Panc1 (cell line): ENCODE measurements at regions not wholly inside any gene's neighbourhood (a gene's known extent, or its start where the extent isn't known, plus 50 kb on each side); places are given as distances from the start of the nearest gene placed in this dataset.

Experiments used
- ATAC-seq: fragments of 200-7000 bp; cut with Tn5 transposase; 2 replicates; pipeline ENCODE4 v1.9.1; 2020; ENCODE audit warnings: mild to moderate bottlenecking, moderate library complexity
- BruUV-seq: library from RNA; stranded (reverse); fragments of 400-500 nt; replicated peaks from 2 replicates; lab custom pipeline; 2021; lab: Mats Ljungman, UMichigan
- CTCF ChIA-PET: fragments of 300-600 bp; sonication (Branson Sonifier 250); formaldehyde crosslinking; loops from one replicate; lab custom pipeline; 2022; ENCODE audit warnings: antibody characterized with exemption; lab: Charles Lee
- POLR2A ChIA-PET: fragments of 300-600 bp; sonication (Branson Sonifier 250); formaldehyde crosslinking; loops from one replicate; lab custom pipeline; 2022; ENCODE audit warnings: antibody characterized with exemption; lab: Charles Lee
- DNase-seq: peaks from one replicate; pipeline ENCODE4 v3.0.0-alpha.2; 2010; ENCODE audit warnings: low read depth, low spot score
- H3K27ac ChIP-seq: 2 replicates; pipeline ENCODE4 v1.5.1; 2011; ENCODE audit warnings: mild to moderate bottlenecking, low read length, inconsistent platforms
- H3K27me3 ChIP-seq: fragments of 200-500 bp; sonication (Bioruptor generic); 2 replicates; pipeline ENCODE4 v1.6.0; 2014; ENCODE audit warnings: low read length, inconsistent platforms; ENCODE audit not compliant: control insufficient read depth, insufficient read depth
- H3K36me3 ChIP-seq: fragments of 200-500 bp; sonication (Bioruptor generic); 2 replicates; pipeline ENCODE4 v1.5.1; 2014; ENCODE audit warnings: inconsistent platforms, mild to moderate bottlenecking, low read length, moderate library complexity; ENCODE audit not compliant: control insufficient read depth, insufficient read depth
- H3K4me1 ChIP-seq: 2 replicates; pipeline ENCODE4 v1.5.1; 2011; ENCODE audit warnings: inconsistent platforms, mild to moderate bottlenecking, low read length, moderate library complexity; ENCODE audit not compliant: control insufficient read depth, insufficient read depth
- H3K4me3 ChIP-seq, 2 experiments: 2 replicates each; pipeline ENCODE4 v1.5.1; 2011 to 2012; ENCODE audit warnings: low read depth in 2 of 2, low read length in 2 of 2, mild to moderate bottlenecking in 2 of 2, inconsistent platforms in 1 of 2, moderate library complexity in 1 of 2
- H3K9me3 ChIP-seq: fragments of 200-500 bp; sonication (Bioruptor generic); 2 replicates; pipeline ENCODE4 v1.5.1; 2014; ENCODE audit warnings: low read depth, mild to moderate bottlenecking, inconsistent platforms, low read length, moderate library complexity; ENCODE audit not compliant: control insufficient read depth, insufficient read depth
- POLR2AphosphoS5 ChIP-seq: IDR thresholded peaks from 2 replicates; pipeline ENCODE4 v1.6.1; 2012; ENCODE audit warnings: mild to moderate bottlenecking, low read depth, low read length, moderate library complexity
- REST ChIP-seq, 2 experiments: IDR thresholded peaks; 2 replicates each; pipeline ENCODE4 v1.6.1; 2011 to 2012; ENCODE audit warnings: low read depth in 2 of 2, control low read depth in 1 of 2, low read length in 1 of 2, mild to moderate bottlenecking in 1 of 2, moderate library complexity in 1 of 2; ENCODE audit not compliant: insufficient read depth in 1 of 2
- SIN3A ChIP-seq: IDR thresholded peaks from 2 replicates; pipeline ENCODE4 v1.6.1; 2012; ENCODE audit warnings: low read depth, mild to moderate bottlenecking, low read length, moderate library complexity, borderline replicate concordance; ENCODE audit not compliant: insufficient read depth
- TCF7L2 ChIP-seq: IDR thresholded peaks from 2 replicates; pipeline ENCODE4 v1.6.1; 2011; ENCODE audit warnings: mild to moderate bottlenecking, low read depth, low read length, inconsistent platforms
- in situ Hi-C: cut with HindIII; loops from 2 replicates; pipeline ENCODE4 v1.10.0; 2016; ENCODE audit warnings: low sequenced_read_pairs, low pct_unique_long_range_greater_than_20kb
- intact Hi-C: fragments of 100-400 bp; cut with micrococcal nuclease; formaldehyde crosslinking; loops from one replicate; pipeline ENCODE4 v1.10.0; 2022; ENCODE audit not compliant: unreplicated experiment
- TF ChIP-seq, protein P1 (sequence below): fragments of 450-650 bp; IDR thresholded peaks from 2 replicates; pipeline ENCODE4 v1.5.1; 2017; ENCODE audit warnings: mild to moderate bottlenecking

DNA sequence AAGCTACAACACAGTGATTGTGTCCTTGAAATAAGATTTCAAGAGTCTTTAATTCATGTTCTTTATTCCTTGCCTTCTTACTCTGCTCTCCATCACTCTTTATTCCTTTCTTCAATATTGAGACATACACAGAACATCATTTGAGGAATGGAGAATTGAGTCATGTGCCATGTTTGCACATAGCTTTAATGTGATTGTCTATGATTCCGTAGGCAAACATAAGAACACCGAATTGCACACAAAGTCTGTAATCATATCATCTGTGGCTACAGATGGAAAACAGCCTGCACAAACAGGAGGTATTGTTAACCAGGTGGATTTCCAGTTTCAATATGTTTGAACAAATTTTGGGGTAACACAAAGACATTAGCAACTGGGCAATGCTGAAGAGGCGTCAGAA, 571.6 kb upstream of the GJE1 start:
- Histone ChIP-seq H3K4me1 (peaks cover 17% of the 10 kb centered on the region), H3K4me3 (no peak overlapping the region), H3K36me3 (no peaks in the 10 kb centered on the region), H3K27ac (peak overlapping the region; percentile 64; the same call in 1 of the 2 replicates), H3K9me3 (no peaks in the 10 kb centered on the region), H3K27me3 (no peaks in the 10 kb centered on the region)
- peak; percentile 50; the same call in 1 of the 2 replicates for ATAC-seq
- intact Hi-C loops = no loop called here
- in situ Hi-C loops = no loop called here
- no peak for TF ChIP-seq SIN3A
- no peak for TF ChIP-seq POLR2AphosphoS5
- TF ChIP-seq TCF7L2 = no peak
- TF ChIP-seq, protein P1, sequence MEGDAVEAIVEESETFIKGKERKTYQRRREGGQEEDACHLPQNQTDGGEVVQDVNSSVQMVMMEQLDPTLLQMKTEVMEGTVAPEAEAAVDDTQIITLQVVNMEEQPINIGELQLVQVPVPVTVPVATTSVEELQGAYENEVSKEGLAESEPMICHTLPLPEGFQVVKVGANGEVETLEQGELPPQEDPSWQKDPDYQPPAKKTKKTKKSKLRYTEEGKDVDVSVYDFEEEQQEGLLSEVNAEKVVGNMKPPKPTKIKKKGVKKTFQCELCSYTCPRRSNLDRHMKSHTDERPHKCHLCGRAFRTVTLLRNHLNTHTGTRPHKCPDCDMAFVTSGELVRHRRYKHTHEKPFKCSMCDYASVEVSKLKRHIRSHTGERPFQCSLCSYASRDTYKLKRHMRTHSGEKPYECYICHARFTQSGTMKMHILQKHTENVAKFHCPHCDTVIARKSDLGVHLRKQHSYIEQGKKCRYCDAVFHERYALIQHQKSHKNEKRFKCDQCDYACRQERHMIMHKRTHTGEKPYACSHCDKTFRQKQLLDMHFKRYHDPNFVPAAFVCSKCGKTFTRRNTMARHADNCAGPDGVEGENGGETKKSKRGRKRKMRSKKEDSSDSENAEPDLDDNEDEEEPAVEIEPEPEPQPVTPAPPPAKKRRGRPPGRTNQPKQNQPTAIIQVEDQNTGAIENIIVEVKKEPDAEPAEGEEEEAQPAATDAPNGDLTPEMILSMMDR = no peak
- TF ChIP-seq REST (IDR thresholded peaks at IDR 0.05; ENCODE audit: insufficient read depth in 1 of 2, low read depth in 2 of 2, low read length in 1 of 2) = no peak
- CTCF ChIA-PET = interaction anchor here (0.6 to 0.9 kb wide), 2 partner anchors 1664 to 1680 kb away, joined by 3 to 4 read pairs; no protein-coding TSS in a partner anchor
- no TSS peak for BruUV-seq
- no peak for DNase-seq
- POLR2A ChIA-PET = no interaction called here

GRCh38 chr6:141552463-141552862, 580.3 kb upstream of the GJE1 start:
- TF ChIP-seq, protein P1 = 0 out of 2 replicates have a peak, but pooled peaks have one; percentile 2
- peak; percentile 80 for TF ChIP-seq POLR2AphosphoS5
- no peak for TF ChIP-seq TCF7L2
- intact Hi-C loops (no loop called here), in situ Hi-C loops (no loop called here)
- Histone ChIP-seq H3K4me1 (no peaks in the 10 kb centered on the region; the same call in 1 of the 2 replicates), H3K4me3 (no peak overlapping the region), H3K27ac (peak overlapping the region; percentile 69; the same call in 1 of the 2 replicates), H3K27me3 (no peaks in the 10 kb centered on the region), H3K36me3 (no peaks in the 10 kb centered on the region), H3K9me3 (peaks cover 19% of the 10 kb centered on the region; the same call in 1 of the 2 replicates)
- BruUV-seq = no TSS peak
- POLR2A ChIA-PET = no interaction called here
- CTCF ChIA-PET = no interaction called here
- ATAC-seq (peak; percentile 90), DNase-seq (peak; percentile 84)
